Right atrium auricular region (tissue), 2 donors: ENCODE measurements at regions not wholly inside any gene's neighbourhood (a gene's known extent, or its start where the extent isn't known, plus 50 kb on each side); places are given as distances from the start of the nearest gene placed in this dataset.
"Not testable (repeated sequence)": the region's sequence is repeated elsewhere in the genome, so short reads cannot be mapped to it uniquely, and the experiment has no call there.

Experiments used
- DNase-seq: peaks from one replicate; pipeline ENCODE4 v3.0.0-alpha.2; 2019; ENCODE audit warnings: low spot score
- H3K27ac ChIP-seq, 2 donors: fragments of 200-600 bp; sonication (generic); 1 replicate in 1 of 2; 2 replicates in 1 of 2; pipeline ENCODE4 v1.5.1; 2016 to 2019
- H3K27me3 ChIP-seq, 2 donors: fragments of 200-600 bp; sonication (generic); one replicate each; pipeline versions ENCODE4 v1.5.1 to v1.6.0; 2017 to 2019
- H3K36me3 ChIP-seq: fragments of 200-600 bp; sonication (generic); one replicate; pipeline ENCODE4 v1.5.1; 2016
- H3K4me1 ChIP-seq, 2 donors: fragments of 200-600 bp; sonication (generic); one replicate each; pipeline versions ENCODE4 v1.5.1 to v1.6.0; 2017 to 2019
- H3K4me3 ChIP-seq, 2 donors: fragments of 200-600 bp; sonication (generic); 1 replicate in 1 of 2; 2 replicates in 1 of 2; pipeline ENCODE4 v1.5.1; 2017 to 2019; ENCODE audit warnings: mild to moderate bottlenecking in 1 of 2, moderate library complexity in 1 of 2
- H3K9me3 ChIP-seq, 2 donors: fragments of 200-600 bp; sonication (generic); one replicate each; pipeline ENCODE4 v1.5.1; 2019
- CTCF ChIP-seq, 2 donors: fragments of 200-600 bp; sonication (generic); IDR thresholded peaks; one replicate each; pipeline ENCODE4 v1.5.1; 2019; ENCODE audit warnings: antibody characterized with exemption in 2 of 2

DNA sequence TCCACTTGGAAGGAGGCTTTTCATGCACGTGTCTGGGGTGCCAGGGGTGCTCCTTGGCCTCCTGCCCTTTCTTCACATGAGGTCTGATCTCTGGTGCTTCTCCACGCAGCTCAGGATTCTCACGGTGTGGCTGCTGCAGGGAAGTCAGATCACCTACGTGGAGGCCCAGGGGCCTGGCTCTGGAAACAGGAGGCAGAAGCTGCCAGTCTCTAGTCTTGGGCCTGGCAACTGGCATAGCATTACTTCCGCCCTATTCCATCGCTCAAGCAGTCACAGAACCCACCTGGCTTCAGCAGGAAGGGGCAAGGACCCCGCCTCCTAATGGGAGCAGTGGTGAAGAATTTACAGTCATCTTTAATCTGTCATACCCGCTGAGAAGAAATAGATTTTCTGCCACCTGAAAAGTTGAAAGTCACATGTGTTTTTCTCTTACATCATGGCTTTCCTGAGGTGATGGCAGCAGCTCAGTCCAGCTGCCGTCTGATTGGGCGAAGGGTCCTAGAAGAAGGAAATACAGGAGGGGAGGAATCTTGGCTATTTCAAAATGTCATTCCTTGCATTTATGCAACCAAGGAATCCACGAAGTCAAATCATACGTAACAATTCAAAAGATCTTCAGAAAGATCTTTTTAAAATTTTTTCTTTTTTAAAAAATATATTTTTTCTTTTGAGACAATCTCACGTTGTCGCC is 50.1 kb upstream of the DKK3 start:
- Histone ChIP-seq H3K27ac (no peak overlapping the region), H3K27me3 (no peaks in the 10 kb centered on the region), H3K4me1 (peaks cover 0 to 8% of the 10 kb centered on the region in 2 donors), H3K36me3 (no peaks in the 10 kb centered on the region), H3K9me3 (no peaks in the 10 kb centered on the region), H3K4me3 (no peak overlapping the region)
- peak; percentile 54 for DNase-seq
- TF ChIP-seq CTCF (IDR thresholded peaks at IDR 0.05), result no peak

DNA sequence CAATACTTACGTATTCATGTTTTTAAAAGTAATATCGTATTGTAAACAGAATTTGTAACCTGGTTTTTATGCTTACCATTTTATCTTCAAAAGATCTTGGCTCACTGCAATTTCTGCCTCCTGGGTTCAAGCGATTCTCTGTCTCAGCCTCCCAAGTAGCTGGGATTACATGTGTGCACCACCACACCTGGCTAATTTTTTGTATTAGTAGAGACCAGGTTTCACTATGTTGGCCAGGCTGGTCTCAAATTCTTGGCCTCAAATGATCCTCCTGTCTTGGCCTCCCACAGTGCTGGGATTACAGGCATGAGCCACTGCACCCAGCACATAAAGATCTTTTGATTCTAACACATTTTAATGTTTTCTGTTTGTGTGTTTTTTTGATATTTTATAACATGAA is 50.7 kb upstream of the DKK3 start:
- not testable (repeated sequence) for H3K27ac ChIP-seq, H3K4me3 ChIP-seq, H3K4me1 ChIP-seq, H3K36me3 ChIP-seq, H3K27me3 ChIP-seq, H3K9me3 ChIP-seq, DNase-seq

DNA sequence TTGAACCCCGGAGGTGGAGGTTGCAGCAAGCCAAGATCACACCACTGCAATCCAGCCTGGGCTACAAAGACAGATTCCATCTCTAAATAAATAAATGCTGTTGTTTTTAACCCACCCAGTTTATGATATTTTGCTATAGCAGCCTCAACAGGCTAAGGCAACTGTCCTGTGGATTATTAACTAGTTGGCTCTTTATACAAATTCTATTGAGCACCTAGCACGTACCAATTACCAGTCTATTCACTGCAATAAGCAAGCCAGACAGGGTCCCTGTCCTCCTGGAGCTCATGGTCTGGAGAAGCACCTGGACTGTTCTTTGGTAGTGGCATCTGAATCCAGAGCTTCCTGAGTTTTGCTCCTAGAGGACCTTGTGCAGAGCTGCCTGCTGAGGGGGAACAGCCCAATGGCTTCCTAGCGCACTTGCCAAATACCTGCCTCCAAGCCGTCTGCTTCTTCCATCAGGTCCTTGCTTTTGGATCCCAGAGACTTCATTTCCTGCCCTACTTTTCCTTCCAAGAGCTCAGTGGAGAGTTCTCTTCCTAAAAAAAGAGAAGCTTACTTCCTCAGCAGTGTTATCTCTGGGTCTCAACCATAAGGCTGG is 49.9 kb upstream of the MICAL2 start:
- H3K27me3 ChIP-seq, result no peaks in the 10 kb centered on the region
- H3K9me3 ChIP-seq, result peaks cover 0 to 6% of the 10 kb centered on the region in 2 donors
- no peak overlapping the region for H3K4me3 ChIP-seq
- TF ChIP-seq CTCF (IDR thresholded peaks at IDR 0.05), result no peak
- no peaks in the 10 kb centered on the region for H3K4me1 ChIP-seq
- no peak overlapping the region for H3K27ac ChIP-seq
- no peaks in the 10 kb centered on the region for H3K36me3 ChIP-seq
- DNase-seq, result no peak
